ENCODE measurements at regions not wholly inside any gene's neighbourhood (a gene's known extent, or its start where the extent isn't known, plus 50 kb on each side); places are given as distances from the start of the nearest gene placed in this dataset.

- WGBS, 5 donors = 85 to 96% (median 93%) methylated on average over 6 of the region's 6 CpGs
- Histone ChIP-seq H3K36me3 (no peaks in the 10 kb centered on the region), H3K9me3 (no peaks in the 10 kb centered on the region), H3K4me3 (no peak overlapping the region), H3K4me1 (peaks cover 0 to 21% (median 7%) of the 10 kb centered on the region in 4 donors), H3K27ac (no peak overlapping the region), H3K27me3 (no peaks in the 10 kb centered on the region)
- DNase-seq = no peak
- intact Hi-C loops (cut with DNase I; ENCODE audit: low total_unique reads) = no loop called here
- TF ChIP-seq CTCF (IDR thresholded peaks at IDR 0.05) (no peak), POLR2A (IDR thresholded peaks at IDR 0.05) (no peak), POLR2AphosphoS5 (IDR thresholded peaks at IDR 0.05) (no peak), EP300 (IDR thresholded peaks at IDR 0.05) (no peak)
Observed at GRCh38 chr15:63452552-63453136, 51.7 kb upstream of the USP3 start.

GRCh38 chr15:63453186-63453905 lies 51.0 kb upstream of the USP3 start:
- no peak overlapping the region for H3K27ac ChIP-seq
- H3K4me3 ChIP-seq = no peak overlapping the region
- H3K9me3 ChIP-seq = no peaks in the 10 kb centered on the region
- no peaks in the 10 kb centered on the region for H3K27me3 ChIP-seq
- no peak for DNase-seq
- intact Hi-C loops (cut with DNase I; ENCODE audit: low total_unique reads) = no loop called here
- H3K4me1 ChIP-seq = peaks cover 0 to 16% (median 7%) of the 10 kb centered on the region in 4 donors
- TF ChIP-seq POLR2A (IDR thresholded peaks at IDR 0.05) (no peak), CTCF (IDR thresholded peaks at IDR 0.05) (no peak), EP300 (IDR thresholded peaks at IDR 0.05) (no peak), POLR2AphosphoS5 (IDR thresholded peaks at IDR 0.05) (no peak)
- no peaks in the 10 kb centered on the region for H3K36me3 ChIP-seq
- 66 to 88% (median 72%) methylated on average over 4 of the region's 4 CpGs for WGBS, 5 donors

- intact Hi-C loops (cut with DNase I; ENCODE audit: low total_unique reads) = no loop called here
- H3K4me3 ChIP-seq = no peak overlapping the region
- peaks cover 0 to 5% (median 0%) of the 10 kb centered on the region in 4 donors for H3K9me3 ChIP-seq
- 75 to 81% (median 79%) methylated on average over 4 of the region's 4 CpGs for WGBS, 5 donors
- H3K27me3 ChIP-seq = no peaks in the 10 kb centered on the region
- TF ChIP-seq CTCF (IDR thresholded peaks at IDR 0.05) (no peak), POLR2A (IDR thresholded peaks at IDR 0.05) (no peak), POLR2AphosphoS5 (IDR thresholded peaks at IDR 0.05) (no peak), EP300 (IDR thresholded peaks at IDR 0.05) (no peak)
- H3K36me3 ChIP-seq = no peaks in the 10 kb centered on the region
- H3K4me1 ChIP-seq = peaks cover 0 to 10% (median 5%) of the 10 kb centered on the region in 4 donors
- H3K27ac ChIP-seq = no peak overlapping the region
- no peak for DNase-seq
Observed at GRCh38 chr15:63454503-63455211, 49.7 kb upstream of the USP3 start.

All from stomach (tissue), 8 donors.